ENCODE measurements at regions not wholly inside any gene's neighbourhood (a gene's known extent, or its start where the extent isn't known, plus 50 kb on each side); places are given as distances from the start of the nearest gene placed in this dataset.

- no peak for DNase-seq (ENCODE audit: extremely low read depth, low read depth)
- TF ChIP-seq CTCF (IDR thresholded peaks at IDR 0.05; ENCODE audit: low read depth, low read length): no peak
Measured at GRCh38 chr14:101457936-101458740, 103.2 kb upstream of the DIO3 start.

GRCh38 chr14:101458741-101459550 lies 102.3 kb upstream of the DIO3 start:
- no peak for DNase-seq (ENCODE audit: extremely low read depth, low read depth)
- TF ChIP-seq CTCF (IDR thresholded peaks at IDR 0.05; ENCODE audit: low read depth, low read length): no peak

GRCh38 chr14:101459551-101459900 lies 101.8 kb upstream of the DIO3 start:
- DNase-seq (ENCODE audit: extremely low read depth, low read depth): no peak
- no peak for TF ChIP-seq CTCF (IDR thresholded peaks at IDR 0.05; ENCODE audit: low read depth, low read length)

- DNase-seq (ENCODE audit: extremely low read depth, low read depth): no peak
- no peak for TF ChIP-seq CTCF (IDR thresholded peaks at IDR 0.05; ENCODE audit: low read depth, low read length)
Measured at GRCh38 chr14:101460521-101460920, 100.8 kb upstream of the DIO3 start.

- DNase-seq (ENCODE audit: extremely low read depth, low read depth): no peak
- TF ChIP-seq CTCF (IDR thresholded peaks at IDR 0.05; ENCODE audit: low read depth, low read length): no peak
Measured at GRCh38 chr14:101460986-101461750, 100.1 kb upstream of the DIO3 start.

- TF ChIP-seq CTCF (IDR thresholded peaks at IDR 0.05; ENCODE audit: low read depth, low read length): no peak
- no peak for DNase-seq (ENCODE audit: extremely low read depth, low read depth)
Measured at GRCh38 chr14:101461891-101462290, 99.4 kb upstream of the DIO3 start.

All from AG09319 (cell line).